ENCODE measurements at regions not wholly inside any gene's neighbourhood (a gene's known extent, or its start where the extent isn't known, plus 50 kb on each side); places are given as distances from the start of the nearest gene placed in this dataset.

GRCh38 chr2:7881466-7881865 is 800.4 kb upstream of the ID2 start:
- TF ChIP-seq SUZ12 (IDR thresholded peaks at IDR 0.05; ENCODE audit: extremely low read depth, insufficient read depth, insufficient read length) (no peak), YY1 (IDR thresholded peaks at IDR 0.05; ENCODE audit: insufficient read depth, insufficient read length) (no peak)

Measured in NT2/D1 (cell line).